GM18951 (cell line): ENCODE measurements at regions not wholly inside any gene's neighbourhood (a gene's known extent, or its start where the extent isn't known, plus 50 kb on each side); places are given as distances from the start of the nearest gene placed in this dataset.

Experiments
- POLR2A ChIP-seq: IDR thresholded peaks from 4 replicates; pipeline ENCODE4 v1.6.1; 2011; ENCODE audit warnings: mild to moderate bottlenecking; ENCODE audit not compliant: insufficient read length, insufficient read depth; ENCODE audit errors: extremely low read depth
- in situ Hi-C: fragments of 300-500 bp; cut with MboI; formaldehyde crosslinking; loops from one replicate; pipeline ENCODE4 v1.12.0; 2022; ENCODE audit warnings: low sequenced_read_pairs, mixed read lengths, inconsistent platforms; ENCODE audit not compliant: unreplicated experiment

DNA sequence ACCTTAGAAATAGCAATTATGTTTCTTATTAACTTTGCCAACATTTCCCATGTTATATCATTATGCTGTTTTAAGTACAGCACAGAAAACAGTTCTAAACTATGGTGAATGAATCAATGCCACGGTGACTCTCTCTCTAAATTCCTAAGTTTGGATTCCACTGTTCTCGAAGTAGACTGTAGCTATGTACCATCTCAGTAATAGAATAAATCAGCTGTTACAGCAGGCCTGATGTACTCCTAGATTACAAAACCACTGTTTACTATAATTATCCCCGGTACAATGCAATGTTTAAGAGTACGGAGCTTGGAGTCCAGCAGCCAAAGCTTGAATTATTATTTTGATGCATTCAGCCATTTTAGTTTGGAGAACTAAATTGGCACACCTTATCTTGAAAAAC is 476.3 kb upstream of the SLITRK1 start:
- TF ChIP-seq POLR2A: no peak
- in situ Hi-C loops: no loop called here

DNA sequence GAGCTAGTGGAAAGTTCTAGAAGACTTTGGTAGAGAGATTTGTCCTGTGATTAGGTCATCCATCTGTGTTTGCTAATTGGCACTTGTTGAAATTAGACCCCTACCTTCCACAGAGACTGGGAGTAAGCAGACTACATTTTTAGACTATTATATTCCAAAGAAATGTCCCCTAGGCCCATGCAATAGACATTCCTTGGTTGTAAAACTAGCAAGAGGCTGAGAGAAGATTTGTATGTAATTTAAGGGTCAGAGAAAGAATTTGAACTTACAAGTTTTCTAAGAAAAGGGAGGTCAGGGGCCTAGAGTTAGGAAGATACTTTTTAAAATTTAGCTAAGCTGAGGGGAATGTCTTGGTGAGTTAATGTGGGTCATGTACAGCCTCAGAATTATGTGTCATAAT is 470.7 kb upstream of the SLITRK1 start:
- in situ Hi-C loops: no loop called here
- no peak for TF ChIP-seq POLR2A

DNA sequence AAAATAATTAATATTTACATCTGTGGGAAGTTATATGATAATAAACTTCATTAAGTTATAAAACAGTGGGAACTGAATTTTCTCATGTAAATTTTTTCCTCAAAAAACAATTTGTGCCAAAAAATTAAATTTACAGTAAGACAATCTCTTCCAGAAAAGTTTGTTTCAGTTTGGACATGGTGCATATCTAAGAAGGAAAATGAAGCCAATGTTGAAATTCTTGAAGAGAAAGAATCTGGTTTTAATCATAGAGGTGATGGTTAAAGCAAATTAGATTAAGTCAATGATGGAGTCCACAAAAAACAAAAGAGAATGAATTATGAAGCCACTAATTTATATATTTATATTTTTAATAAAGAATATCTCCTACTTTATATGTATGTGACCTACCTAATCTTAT is 457.2 kb upstream of the SLITRK1 start:
- no peak for TF ChIP-seq POLR2A
- in situ Hi-C loops: no loop called here

DNA sequence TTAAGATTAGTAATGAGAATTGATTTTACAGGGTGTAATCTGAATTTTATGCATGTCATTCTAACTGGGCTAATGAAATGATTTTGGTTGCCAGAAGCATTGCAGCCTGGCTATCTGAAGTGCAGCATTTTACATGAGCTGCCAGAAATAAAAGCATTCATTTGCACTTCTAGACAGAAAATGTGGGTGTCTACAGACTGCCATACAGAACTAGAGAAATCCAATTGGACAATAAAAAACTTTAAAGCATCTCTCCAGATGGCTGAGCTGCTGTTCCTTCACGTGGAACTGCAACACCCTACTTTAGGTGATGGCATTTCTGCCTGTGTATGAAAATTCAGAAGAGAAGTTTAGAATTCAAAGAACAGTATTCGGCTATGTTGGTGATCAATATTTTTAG is 450.1 kb upstream of the SLITRK1 start:
- in situ Hi-C loops: no loop called here
- no peak for TF ChIP-seq POLR2A

DNA sequence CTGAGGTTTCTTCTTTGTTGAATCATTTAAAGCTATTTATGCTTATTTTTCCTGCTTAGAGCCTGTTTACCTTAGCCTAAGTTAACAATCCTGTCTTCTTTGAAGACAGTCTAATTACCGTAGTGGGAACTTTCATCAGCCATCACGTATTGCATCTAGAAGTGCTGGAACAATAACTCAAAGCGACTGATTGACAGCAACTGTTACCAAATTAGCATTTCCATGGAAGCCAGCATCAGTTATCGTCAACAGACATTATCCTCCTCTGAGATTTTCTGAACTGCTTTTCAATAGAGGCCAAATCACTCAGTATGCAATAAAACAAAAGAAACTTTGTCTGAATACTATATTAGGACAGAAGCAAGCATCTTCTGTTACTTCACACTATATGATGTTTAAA is 433.3 kb upstream of the SLITRK1 start:
- in situ Hi-C loops: no loop called here

DNA sequence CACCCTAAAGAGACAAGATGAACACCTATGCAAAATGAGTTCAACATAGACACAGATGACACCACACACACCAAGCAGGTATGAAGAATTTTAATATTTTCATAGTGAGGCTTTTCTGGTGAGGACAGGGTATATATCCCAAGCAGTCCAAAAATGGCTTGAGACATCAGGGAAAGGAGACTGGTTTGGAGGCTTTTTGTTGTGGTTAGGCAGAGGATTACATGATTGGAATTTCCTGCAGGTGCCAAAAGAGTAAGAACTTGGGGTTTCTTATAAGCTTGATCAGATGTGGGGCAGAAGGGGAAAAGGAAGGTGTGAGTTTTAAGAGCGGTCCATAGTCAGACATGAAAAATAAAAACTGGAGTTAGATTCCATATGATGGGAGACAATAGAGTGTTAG is 420.8 kb upstream of the SLITRK1 start:
- no peak for TF ChIP-seq POLR2A
- in situ Hi-C loops: no loop called here

More for the DNA sequence above, 433.3 kb upstream of the SLITRK1 start:
- no peak for TF ChIP-seq POLR2A

DNA sequence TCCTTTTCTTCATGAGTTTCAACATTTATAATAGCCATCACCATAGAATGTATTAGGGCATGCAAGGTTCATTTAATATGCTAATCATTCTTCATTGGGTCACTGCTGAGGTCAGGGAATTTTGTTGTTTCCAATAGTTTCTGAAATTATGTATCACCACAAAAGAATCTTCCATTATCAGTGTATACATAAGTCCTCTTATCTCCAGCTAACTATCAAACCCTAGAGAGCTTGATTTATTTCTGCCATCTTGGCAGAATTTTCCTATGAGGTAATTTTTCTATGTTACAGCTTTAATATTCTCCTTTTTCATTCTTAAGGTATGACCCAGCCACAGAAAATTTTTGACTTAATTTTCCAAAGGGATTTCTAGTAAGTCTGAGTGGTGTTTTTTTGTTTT is 415.0 kb upstream of the SLITRK1 start:
- in situ Hi-C loops: no loop called here
- no peak for TF ChIP-seq POLR2A

DNA sequence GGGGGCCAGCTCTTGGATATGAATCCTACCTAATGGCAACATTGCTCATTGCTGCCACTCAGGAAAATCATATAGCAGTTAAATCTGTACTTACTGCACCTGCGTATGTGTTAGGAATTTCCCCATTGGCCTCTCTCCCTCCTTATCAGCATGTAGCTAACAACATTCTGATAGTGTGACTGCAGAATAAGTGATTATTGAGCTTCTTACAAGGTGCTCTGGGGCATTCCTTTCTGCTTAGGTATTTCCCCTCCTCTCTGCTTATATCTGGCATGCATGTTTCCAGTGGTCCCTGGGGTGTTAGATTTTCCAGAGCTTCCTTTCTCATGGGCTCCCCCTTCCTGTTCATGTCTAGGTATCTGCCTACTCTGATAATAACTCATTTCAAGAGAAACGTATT is 414.1 kb upstream of the SLITRK1 start:
- no peak for TF ChIP-seq POLR2A
- in situ Hi-C loops: no loop called here

DNA sequence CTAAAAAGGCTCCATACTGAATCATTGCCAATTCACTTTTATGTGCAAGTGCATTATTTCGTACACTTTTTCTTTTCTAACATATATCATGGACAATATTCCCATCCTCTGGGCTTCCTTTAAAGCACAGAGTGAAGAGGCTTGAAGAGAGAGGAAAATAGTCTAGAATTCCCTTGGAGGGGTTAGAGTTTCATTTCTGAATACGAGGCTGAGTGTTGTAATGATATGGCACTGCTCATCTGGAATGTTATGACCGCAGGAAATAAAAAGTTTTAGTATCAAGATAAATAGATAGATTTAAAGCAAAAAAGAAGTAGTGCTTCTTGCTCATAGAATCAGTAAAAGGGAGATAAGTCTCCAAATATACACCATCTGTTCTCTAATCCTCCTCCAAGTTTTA is 412.3 kb upstream of the SLITRK1 start:
- in situ Hi-C loops: no loop called here
- no peak for TF ChIP-seq POLR2A

DNA sequence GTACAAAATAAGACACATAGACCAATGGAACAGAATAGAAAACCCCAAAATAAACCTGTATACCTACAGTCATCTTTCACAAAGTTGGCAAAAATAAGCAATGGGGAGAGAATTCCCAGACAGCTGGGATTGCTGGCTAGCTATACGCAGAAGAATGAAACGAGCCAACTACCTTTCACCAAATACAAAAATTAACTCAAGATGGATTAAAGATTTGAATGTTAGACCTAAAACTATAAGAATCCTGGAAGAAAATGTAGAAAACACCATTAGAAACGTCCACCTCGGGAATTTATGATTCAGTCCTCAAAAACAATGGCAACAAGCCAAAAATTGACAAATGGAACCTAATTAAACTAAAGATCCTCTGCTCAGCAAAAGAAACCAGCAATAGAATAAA is 408.1 kb upstream of the SLITRK1 start:
- in situ Hi-C loops: no loop called here
- TF ChIP-seq POLR2A: no peak

DNA sequence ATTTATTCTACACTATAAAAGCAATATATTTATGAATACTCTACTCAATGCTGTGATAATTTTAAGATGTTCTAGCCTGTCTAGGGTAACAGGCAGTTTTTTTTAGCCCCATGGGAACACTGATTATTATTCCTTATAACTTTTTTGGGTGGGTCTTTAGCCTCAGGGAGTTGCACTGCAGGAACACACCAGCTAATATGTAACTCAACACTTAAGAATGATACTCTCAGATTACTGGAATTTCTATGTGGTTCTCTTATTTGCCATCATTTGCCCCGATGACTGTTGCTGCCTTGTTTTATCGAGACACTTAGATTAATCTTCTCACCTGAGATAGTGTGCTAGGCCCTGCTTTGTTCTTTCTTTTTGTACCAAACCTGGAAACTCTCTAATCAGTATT is 396.9 kb upstream of the SLITRK1 start:
- in situ Hi-C loops: no loop called here
- TF ChIP-seq POLR2A: no peak

DNA sequence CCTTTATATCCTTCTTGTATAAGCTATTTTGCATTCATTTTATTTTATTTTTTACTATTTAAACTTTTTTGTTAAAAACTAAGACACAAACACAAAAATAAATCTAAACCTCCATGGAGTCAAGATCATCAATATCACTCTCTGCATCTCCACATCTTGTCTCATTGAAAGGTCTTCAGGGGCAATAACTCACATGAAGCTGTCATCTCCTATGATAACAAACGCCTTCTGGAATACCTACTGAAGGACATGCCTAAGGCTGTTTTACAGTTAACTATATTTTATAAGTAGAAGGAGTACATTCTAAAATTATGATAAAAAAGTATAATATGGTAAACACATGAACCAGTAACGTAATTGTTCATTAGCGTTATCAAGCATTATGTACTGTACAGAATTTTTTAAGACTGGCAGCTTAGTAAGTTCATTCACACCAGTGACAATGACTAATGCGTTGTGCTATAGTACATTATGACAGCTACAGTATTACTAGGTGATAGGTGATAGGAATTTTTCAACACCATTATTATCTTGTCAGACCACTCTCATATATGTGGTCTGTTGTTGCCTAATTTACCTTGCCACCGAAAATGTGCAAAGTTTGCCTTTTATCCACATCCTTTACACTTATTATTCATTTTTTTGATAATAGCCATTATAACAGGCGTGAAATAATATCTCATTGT is 390.7 kb upstream of the SLITRK1 start:
- TF ChIP-seq POLR2A: no peak
- in situ Hi-C loops: no loop called here

DNA sequence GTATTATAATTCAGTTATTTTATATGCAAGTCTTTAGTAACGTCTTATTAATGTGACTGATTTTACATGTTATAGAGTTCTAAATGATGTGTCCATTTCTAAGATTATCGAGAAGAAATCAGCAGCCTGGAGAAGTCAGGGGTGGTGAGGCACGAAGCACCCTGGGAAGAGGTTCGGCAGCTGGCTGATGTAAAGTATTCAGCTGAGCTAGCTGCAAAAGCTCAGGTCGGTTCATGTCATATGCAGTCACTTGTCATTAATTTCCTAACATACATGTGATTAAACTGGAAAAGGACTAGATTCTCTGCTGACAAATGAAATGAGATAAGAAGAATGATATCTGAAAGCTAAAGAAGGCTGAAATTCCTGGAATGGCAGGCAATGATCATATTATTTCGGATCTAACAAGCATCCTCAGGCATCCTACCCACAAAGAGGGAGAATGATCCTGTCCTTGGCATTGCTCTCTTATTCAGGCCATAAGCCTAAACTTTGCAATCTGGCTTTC is 383.0 kb upstream of the SLITRK1 start:
- in situ Hi-C loops: no loop called here
- no peak for TF ChIP-seq POLR2A

DNA sequence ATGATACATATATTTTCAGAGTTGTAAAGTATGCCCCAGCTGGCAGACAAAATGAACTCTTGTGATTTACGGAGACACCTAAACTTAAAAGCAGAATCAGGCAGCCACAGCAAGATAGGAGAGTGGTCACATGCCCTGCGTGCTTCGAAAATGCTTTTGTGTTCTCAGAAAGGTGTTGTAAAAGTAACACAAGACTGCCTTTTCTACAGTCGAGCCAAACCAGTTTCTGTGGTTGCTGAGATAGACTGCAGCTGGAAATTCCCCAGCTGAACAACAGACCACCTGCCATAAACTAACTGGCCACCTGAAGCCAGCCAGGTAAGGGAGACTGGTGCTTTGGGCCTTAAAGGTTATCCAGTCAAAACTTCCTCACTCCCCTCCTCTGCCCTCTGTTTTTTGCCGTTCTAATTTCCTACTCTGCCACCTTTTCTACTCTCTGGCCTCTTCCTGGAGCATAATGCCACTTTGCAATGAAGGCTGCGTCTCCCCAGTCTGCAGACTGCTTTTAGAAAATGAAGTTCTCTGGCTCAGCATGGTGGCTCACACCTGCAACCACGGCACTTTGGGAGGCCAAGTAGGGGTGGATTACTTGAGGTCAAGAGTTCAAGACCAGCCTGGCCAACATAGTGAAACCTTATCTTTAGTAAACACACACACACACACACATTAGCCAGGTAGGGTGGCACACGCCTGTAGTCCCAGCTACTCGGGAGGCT is 381.2 kb upstream of the SLITRK1 start:
- TF ChIP-seq POLR2A: no peak
- in situ Hi-C loops: no loop called here
